A549 (cell line): ENCODE measurements at regions not wholly inside any gene's neighbourhood (a gene's known extent, or its start where the extent isn't known, plus 50 kb on each side); places are given as distances from the start of the nearest gene placed in this dataset.
"Not testable (repeated sequence)": the region's sequence is repeated elsewhere in the genome, so short reads cannot be mapped to it uniquely, and the experiment has no call there.

ENCODE experiments used
- ATAC-seq, 2 experiments: fragments of 200-7000 bp in 1 of 2; fragments of >200 bp in 1 of 2; cut with Nextera tagmentation in 1 of 2; cut with Tn5 transposase in 1 of 2; 3 replicates each; pipeline versions ENCODE4 v1.8.0 to v1.9.1; 2018 to 2020; ENCODE audit warnings: mild to moderate bottlenecking in 1 of 2, moderate library complexity in 1 of 2
- CTCF ChIA-PET: fragments of 300-600 bp; sonication (Branson Sonifier 250); formaldehyde crosslinking; extraction: SDS; loops from one replicate; lab custom pipeline; 2021; ENCODE audit warnings: antibody characterized with exemption, inconsistent platforms; lab: Yijun Ruan, JAX
- POLR2A ChIA-PET: fragments of 350-600 bp; formaldehyde crosslinking; extraction: SDS; loops from one replicate; lab custom pipeline; 2021; ENCODE audit warnings: antibody characterized with exemption, inconsistent platforms; lab: Yijun Ruan, JAX
- DNase-seq, 2 experiments: peaks; one replicate each; pipeline versions ENCODE4 v3.0.0 to v3.0.0-alpha.2; 2011 to 2016; ENCODE audit warnings: low read depth in 1 of 2, low spot score in 1 of 2
- FAIRE-seq: peaks from 2 replicates; lab custom pipeline; 2011; peaks lifted over from hg19 to GRCh38; lab: Jason Lieb, UNC
- H3K27ac ChIP-seq, 2 experiments: fragments of >200 bp; sonication (Bioruptor Twin); formaldehyde crosslinking; 3 replicates each; pipeline ENCODE4 v1.5.1; 2016 to 2017
- H3K4me1 ChIP-seq: fragments of >200 bp; sonication (Bioruptor Twin); formaldehyde crosslinking; 3 replicates; pipeline ENCODE4 v1.6.1; 2016
- H3K4me2 ChIP-seq: fragments of >200 bp; sonication (Bioruptor Twin); formaldehyde crosslinking; 3 replicates; pipeline ENCODE4 v1.6.1; 2016
- H3K4me3 ChIP-seq: fragments of >200 bp; sonication (Bioruptor Twin); formaldehyde crosslinking; 3 replicates; pipeline ENCODE4 v1.5.1; 2016
- H3K9me3 ChIP-seq: fragments of >200 bp; sonication (Bioruptor Twin); formaldehyde crosslinking; 3 replicates; pipeline ENCODE4 v1.6.1; 2016
- BCL3 ChIP-seq: fragments of >200 bp; sonication (Bioruptor Twin); formaldehyde crosslinking; IDR thresholded peaks from 3 replicates; pipeline ENCODE4 v1.6.1; 2016
- BHLHE40 ChIP-seq: IDR thresholded peaks from 2 replicates; pipeline ENCODE4 v1.6.1; 2012; ENCODE audit warnings: low read depth, low read length, inconsistent platforms
- CBX8 ChIP-seq: fragments of 200-600 bp; sonication (generic); IDR thresholded peaks from 2 replicates; pipeline ENCODE4 v1.6.1; 2016
- CTCF ChIP-seq: fragments of >200 bp; sonication (Bioruptor Twin); formaldehyde crosslinking; IDR thresholded peaks from 3 replicates; pipeline ENCODE4 v1.5.1; 2016
- ELK1 ChIP-seq: fragments of 150-350 bp; IDR thresholded peaks from 2 replicates; pipeline ENCODE4 v1.6.1; 2014; ENCODE audit warnings: low read depth, mild to moderate bottlenecking, low read length
- FOSL2 ChIP-seq, 2 experiments: fragments of 450-650 bp in 1 of 2; fragments of >200 bp in 1 of 2; sonication (Bioruptor Twin) in 1 of 2; formaldehyde crosslinking; IDR thresholded peaks; 2 replicates each; pipeline versions ENCODE4 v1.5.0 to v1.6.1; 2016 to 2020; ENCODE audit warnings: mild to moderate bottlenecking in 1 of 2, moderate library complexity in 1 of 2
- FOXS1 ChIP-seq: fragments of 250-450 bp; sonication (Bioruptor Pico); IDR thresholded peaks from 2 replicates; pipeline ENCODE4 v1.5.0; 2020; ENCODE audit warnings: mild to moderate bottlenecking, moderate library complexity
- HES2 ChIP-seq: fragments of >200 bp; sonication (Bioruptor Twin); formaldehyde crosslinking; IDR thresholded peaks from 2 replicates; pipeline ENCODE4 v1.6.1; 2016
- HOXA7 ChIP-seq: fragments of 250-450 bp; sonication (Bioruptor Pico); IDR thresholded peaks from 2 replicates; pipeline ENCODE4 v1.5.0; 2020; ENCODE audit warnings: mild to moderate bottlenecking, moderate library complexity
- KDM5A ChIP-seq: fragments of 200-600 bp; sonication (generic); IDR thresholded peaks from 2 replicates; pipeline ENCODE4 v1.6.1; 2016; ENCODE audit warnings: antibody characterized with exemption, mild to moderate bottlenecking
- MAZ ChIP-seq: fragments of 150-350 bp; IDR thresholded peaks from 2 replicates; pipeline ENCODE4 v1.6.1; 2014; ENCODE audit warnings: antibody characterized with exemption, low read depth, low read length, borderline replicate concordance
- NFE2L2 ChIP-seq: fragments of 150-350 bp; conservative IDR thresholded peaks from 2 replicates; pipeline ENCODE4 v1.6.1; 2014; ENCODE audit warnings: low read length
- POLR2AphosphoS2 ChIP-seq: conservative IDR thresholded peaks from 2 replicates; pipeline ENCODE4 v1.6.1; 2012; ENCODE audit warnings: low read length, improper control_type of control experiment, inconsistent platforms
- RCOR1 ChIP-seq: fragments of 150-350 bp; IDR thresholded peaks from 2 replicates; pipeline ENCODE4 v1.6.1; 2014; ENCODE audit warnings: antibody characterized with exemption, low read length, low read depth
- SMC3 ChIP-seq: fragments of >200 bp; sonication (Bioruptor Twin); formaldehyde crosslinking; IDR thresholded peaks from 3 replicates; pipeline ENCODE4 v1.6.1; 2018; ENCODE audit warnings: inconsistent platforms
- TP53 ChIP-seq: fragments of 250-450 bp; sonication (Bioruptor Pico); IDR thresholded peaks from 2 replicates; pipeline ENCODE4 v1.5.0; 2021; ENCODE audit warnings: mild to moderate bottlenecking, moderate library complexity
- USF2 ChIP-seq: fragments of 450-650 bp; IDR thresholded peaks from 2 replicates; pipeline ENCODE4 v1.6.1; 2014; ENCODE audit warnings: antibody characterized with exemption
- WGBS: methylation state at CpG from one replicate; pipeline ENCODE4 v1.1.6; 2017; ENCODE audit errors: missing lambda C conversion rate; 5-methylcytosine and 5-hydroxymethylcytosine counted together

GRCh38 chr3:95586754-95587153 lies 1227.6 kb upstream of the EPHA6 start:
- TF ChIP-seq FOSL2 (IDR thresholded peaks at IDR 0.05) (no peak), FOSL2 (CRISPR knock-in tag; IDR thresholded peaks at IDR 0.05) (no peak), USF2 (no peak), ELK1 (no peak), SMC3 (no peak), MAZ (no peak)
- Histone ChIP-seq H3K4me1 (no peaks in the 10 kb centered on the region), H3K27ac (no peak overlapping the region), H3K4me3 (no peak overlapping the region), H3K9me3 (no peaks in the 10 kb centered on the region), H3K4me2 (no peak overlapping the region)
- ChIA-PET POLR2A (no interaction called here), CTCF (no interaction called here)
- FAIRE-seq (no peak), DNase-seq (no peak), ATAC-seq (no peak)
- WGBS: 58% methylated on average over 2 of the region's 2 CpGs

- H3K4me3 ChIP-seq, POLR2A ChIA-PET, H3K9me3 ChIP-seq, H3K4me2 ChIP-seq, ATAC-seq, DNase-seq, FAIRE-seq, H3K4me1 ChIP-seq, H3K27ac ChIP-seq, CTCF ChIA-PET: not testable (repeated sequence)
- WGBS: 47% methylated on average over 8 of the region's 8 CpGs
Measured at GRCh38 chr3:95587641-95588040, 1226.8 kb upstream of the EPHA6 start.

- 60% methylated on average over 1 of the region's 13 CpGs for WGBS
- ChIA-PET POLR2A (no interaction called here), CTCF (no interaction called here)
- no peak overlapping the region for H3K27ac ChIP-seq
- TF ChIP-seq POLR2AphosphoS2 (no peak), ELK1 (no peak), HOXA7 (CRISPR knock-in tag) (no peak), BHLHE40 (no peak)
- ATAC-seq (no peak), FAIRE-seq (no peak), DNase-seq (no peak)
- no peak overlapping the region for H3K4me2 ChIP-seq
- no peaks in the 10 kb centered on the region for H3K4me1 ChIP-seq
- H3K4me3 ChIP-seq: no peak overlapping the region
- H3K9me3 ChIP-seq: no peaks in the 10 kb centered on the region
Measured at GRCh38 chr3:95588473-95588872, 1225.9 kb upstream of the EPHA6 start.

GRCh38 chr3:95595416-95596075 lies 1218.8 kb upstream of the EPHA6 start:
- ChIA-PET CTCF (no interaction called here), POLR2A (no interaction called here)
- no peak overlapping the region for H3K4me3 ChIP-seq
- H3K27ac ChIP-seq: no peak overlapping the region
- 57% methylated on average over 14 of the region's 26 CpGs for WGBS
- FAIRE-seq (no peak), DNase-seq (no peak), ATAC-seq (no peak)
- TF ChIP-seq KDM5A (no peak), HES2 (no peak)
- no peak overlapping the region for H3K4me2 ChIP-seq
- no peaks in the 10 kb centered on the region for H3K9me3 ChIP-seq
- no peaks in the 10 kb centered on the region for H3K4me1 ChIP-seq

GRCh38 chr3:95607926-95608325 lies 1206.5 kb upstream of the EPHA6 start:
- no peak for TF ChIP-seq CBX8
- no peak for TF ChIP-seq RCOR1
- no peak for TF ChIP-seq TP53 (CRISPR knock-in tag)
- no peak for TF ChIP-seq BCL3
- TF ChIP-seq NFE2L2: no peak
- TF ChIP-seq CTCF: no peak
- no peak for TF ChIP-seq FOXS1
- no peak for TF ChIP-seq HOXA7 (CRISPR knock-in tag)
- ChIA-PET CTCF (no interaction called here), POLR2A (no interaction called here)
- WGBS: 0% methylated on average over 1 of the region's 1 CpG
- ATAC-seq (no peak), DNase-seq (no peak), FAIRE-seq (no peak)
- Histone ChIP-seq H3K4me1 (no peaks in the 10 kb centered on the region), H3K9me3 (peaks cover 19% of the 10 kb centered on the region), H3K27ac (no peak overlapping the region), H3K4me2 (no peak overlapping the region), H3K4me3 (no peak overlapping the region)
